RPMI8226 (cell line): ENCODE measurements at regions not wholly inside any gene's neighbourhood (a gene's known extent, or its start where the extent isn't known, plus 50 kb on each side); places are given as distances from the start of the nearest gene placed in this dataset.

Source experiments
- DNase-seq: peaks from one replicate; pipeline ENCODE4 v3.0.0-alpha.2; 2015

DNA sequence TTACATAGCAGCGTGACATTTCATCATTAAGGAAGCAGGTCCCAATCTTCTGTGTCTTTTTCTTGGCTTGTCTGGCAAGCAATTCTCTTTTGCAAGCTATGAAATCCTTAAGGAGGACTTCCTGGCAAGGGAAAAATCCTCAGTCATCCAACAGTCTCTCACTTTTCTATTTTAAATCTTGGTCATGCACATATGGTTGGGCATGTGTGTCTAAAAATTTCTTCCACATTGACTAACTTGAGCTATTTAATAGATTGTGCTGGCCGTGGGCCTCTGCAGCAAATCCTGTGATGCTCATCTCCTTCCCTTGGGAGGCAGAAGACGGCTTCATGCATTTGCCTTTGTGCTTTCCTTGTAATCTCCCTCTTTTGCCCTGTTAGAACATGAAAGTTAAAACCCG lies 634.3 kb upstream of the FANCL start:
- no peak for DNase-seq

DNA sequence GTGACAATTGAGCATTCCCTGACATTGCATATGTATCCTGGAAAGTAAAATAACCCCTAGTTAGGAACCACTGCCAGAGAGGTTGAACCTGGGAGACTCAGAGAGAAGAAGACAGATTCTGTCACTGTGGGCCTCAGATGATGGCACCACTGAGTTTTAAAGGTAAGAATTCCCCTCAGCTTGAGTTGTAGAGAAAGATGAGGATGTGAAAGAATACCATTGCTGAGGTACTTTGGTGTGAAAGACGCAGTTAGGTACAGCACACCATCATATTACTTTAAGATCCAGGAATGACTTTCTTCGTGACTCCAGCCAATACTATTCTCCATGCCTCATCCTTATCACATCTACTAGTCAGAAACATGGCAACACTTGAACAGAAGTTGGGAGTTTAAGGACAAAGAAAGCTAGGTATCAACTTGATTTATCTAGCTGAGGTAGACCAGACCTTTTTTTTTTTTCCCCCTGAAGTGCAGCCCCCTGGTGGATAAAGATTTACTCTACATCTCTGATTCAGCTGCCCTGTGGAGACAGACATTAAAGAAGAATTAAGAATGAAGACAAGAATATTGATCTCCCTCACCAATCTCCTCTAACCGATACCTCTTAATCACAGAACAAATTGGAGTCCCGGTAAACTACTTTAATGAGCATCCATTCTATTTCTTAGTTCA lies 630.5 kb upstream of the FANCL start:
- DNase-seq = no peak

DNA sequence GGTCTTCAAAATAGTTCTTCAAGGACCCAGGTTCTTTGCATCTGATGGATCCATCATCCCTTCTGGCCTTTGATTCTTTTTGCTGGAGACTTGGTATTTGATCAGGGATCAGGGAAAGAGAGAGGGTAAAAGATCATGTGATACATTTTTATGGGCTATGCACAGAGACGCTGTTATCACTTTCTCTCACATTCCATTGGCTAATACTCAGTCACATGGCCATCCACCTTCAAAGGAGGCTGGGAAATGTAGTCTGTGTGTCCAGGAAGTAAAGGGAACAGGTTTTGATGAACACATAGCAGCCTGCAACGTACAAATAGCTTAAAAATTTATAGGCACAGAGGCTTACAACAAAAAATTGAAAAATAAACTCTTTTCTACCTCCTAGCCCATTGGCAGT lies 629.6 kb upstream of the FANCL start:
- no peak for DNase-seq

DNA sequence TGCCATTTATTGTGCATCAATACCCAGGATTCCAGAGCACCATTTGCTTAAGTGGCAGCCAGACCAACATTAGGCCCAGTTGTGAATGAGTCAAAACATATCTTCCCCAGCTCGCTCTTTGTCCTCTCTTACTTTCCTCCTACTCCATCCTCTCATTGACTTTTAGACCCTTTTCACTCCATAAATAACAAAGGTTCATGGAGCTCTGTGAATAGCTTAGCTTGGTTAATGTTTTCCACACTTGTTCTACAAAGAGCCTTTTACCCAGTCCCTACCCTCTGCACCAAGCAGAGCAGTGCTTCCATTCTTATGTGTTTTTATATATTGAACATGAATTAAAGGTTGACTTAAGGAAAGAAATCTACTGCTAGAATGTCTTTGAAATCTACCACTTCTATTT lies 625.8 kb upstream of the FANCL start:
- DNase-seq = no peak

DNA sequence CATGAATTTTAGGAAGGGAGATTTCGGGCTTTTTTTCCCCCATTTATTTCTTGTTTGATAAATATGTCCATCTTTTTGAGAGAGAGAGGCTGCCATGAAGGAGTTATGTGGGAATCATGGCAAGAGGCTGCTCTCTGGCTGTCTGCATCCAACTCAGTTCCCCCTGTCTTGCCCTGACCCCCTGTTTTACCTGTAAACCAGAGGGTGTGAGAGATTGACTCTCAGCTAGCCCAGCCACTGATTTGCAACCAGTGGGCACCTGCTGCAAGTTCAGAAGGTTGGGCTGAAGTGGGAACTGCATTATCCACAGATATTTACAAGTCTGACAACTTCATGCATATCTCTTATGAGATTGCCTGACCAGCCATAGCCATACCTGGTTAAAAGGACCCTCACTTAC lies 625.4 kb upstream of the FANCL start:
- no peak for DNase-seq

DNA sequence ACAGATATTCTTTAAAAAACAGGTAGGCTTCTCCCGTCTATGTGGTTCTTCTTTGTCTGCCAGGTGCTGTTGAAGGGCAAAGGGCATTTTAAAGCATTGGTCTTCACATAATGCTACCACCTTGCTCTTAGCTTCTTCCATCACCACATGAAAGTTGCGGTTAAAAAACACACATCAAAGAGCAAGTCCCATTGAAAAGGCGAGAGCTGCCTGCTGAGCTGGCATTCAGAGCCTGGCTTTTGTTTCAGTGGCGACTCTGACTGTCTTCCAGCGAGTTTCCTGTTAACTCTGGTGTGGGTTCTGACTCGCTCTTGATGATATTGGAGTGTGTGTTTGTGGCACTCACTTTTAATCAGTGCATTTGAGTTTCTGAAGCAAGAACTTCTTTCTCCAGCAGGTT lies 624.9 kb upstream of the FANCL start:
- peak; percentile 61 for DNase-seq

DNA sequence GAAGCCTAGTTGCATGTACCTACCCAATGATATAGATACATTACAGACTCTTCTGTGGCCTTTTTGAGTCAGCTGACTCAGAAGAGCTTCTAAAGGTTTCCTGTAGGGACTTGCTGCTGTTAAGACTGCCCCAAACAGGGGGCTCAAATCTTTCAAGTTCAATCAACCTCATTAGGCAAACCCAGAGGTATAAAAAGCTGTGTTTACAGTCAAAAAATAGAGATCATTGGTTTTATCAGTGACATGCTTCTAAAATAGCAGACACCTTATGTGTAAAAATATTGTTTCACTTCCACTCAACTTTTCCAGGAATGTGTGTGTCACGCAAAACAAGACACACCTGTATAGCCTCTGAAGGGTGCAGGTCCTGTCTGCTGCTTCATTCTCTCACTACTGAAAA lies 624.3 kb upstream of the FANCL start:
- no peak for DNase-seq

DNA sequence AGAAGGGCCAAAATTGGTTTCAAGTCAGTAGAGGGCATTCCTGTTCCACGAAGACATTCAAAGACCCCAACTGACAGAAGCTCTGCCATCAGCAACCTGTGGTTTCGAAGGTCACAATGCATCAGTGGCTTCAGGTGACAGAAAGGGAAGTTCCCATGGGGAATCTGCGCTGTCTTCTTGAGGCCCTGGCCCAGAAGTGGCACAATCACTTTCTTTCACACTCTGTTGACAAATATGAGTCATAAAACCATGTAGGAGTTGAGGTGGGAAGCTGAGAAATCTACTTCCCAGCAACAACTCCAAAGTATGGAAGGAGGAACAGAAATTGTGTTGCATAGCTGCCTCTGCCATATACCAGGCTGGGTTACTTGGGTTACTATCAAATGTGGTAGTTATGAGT lies 621.1 kb upstream of the FANCL start:
- no peak for DNase-seq

DNA sequence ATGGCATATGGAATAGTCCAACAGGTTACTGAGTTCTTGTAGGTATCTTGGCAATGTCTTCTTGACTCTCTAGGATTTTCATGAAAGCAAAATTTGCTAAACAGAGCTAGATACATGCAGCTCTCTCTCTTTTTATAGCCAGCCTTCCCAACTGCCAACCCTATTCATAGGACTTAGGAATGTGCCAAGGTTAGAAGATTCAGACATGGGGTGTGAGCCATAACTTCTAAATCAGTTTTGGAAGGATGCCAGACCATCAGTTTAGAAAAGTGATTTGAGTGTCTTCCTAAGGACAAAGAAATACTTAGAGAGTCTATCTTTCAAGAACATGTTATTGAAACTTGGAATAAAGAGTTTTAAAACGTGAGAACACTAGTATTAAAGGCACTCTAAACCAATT lies 619.5 kb upstream of the FANCL start:
- no peak for DNase-seq

DNA sequence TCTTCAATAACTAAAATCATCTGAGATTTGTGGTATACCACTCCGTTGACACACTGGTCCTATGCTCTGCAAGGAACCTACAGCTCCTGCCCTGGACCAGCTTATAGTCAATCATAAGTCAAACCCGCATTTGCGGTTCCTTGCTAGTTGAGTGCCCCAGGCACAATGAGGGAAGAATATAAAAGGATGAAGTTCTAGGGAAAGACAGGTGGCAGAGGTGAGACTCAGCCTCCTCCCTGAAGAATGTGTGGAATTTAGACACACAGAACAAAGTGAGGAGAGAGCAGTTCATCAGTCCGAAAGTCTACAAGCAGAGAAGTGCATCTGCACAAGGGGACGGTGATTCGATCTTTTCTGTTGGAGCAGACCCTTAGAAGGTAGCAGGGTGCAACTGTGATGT lies 615.0 kb upstream of the FANCL start:
- DNase-seq = no peak

DNA sequence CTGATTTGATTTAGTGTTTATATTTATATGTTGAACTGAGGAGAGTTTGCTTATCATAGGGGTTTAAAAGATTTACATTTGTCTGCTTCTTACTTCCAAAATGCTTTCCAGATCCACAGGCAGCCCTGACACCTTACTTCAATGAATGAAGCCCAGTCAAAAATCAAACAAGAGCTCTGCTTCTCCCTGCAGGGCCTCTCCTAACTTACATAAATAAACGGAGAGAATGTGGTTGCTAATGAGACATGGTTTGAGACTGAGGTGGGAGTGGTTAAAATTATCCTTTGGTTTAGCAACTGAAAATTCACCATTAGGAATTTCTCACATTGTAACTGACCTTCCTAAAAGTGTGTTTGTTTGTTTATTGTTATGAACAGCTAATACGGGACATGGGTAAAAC lies 612.3 kb upstream of the FANCL start:
- no peak for DNase-seq

DNA sequence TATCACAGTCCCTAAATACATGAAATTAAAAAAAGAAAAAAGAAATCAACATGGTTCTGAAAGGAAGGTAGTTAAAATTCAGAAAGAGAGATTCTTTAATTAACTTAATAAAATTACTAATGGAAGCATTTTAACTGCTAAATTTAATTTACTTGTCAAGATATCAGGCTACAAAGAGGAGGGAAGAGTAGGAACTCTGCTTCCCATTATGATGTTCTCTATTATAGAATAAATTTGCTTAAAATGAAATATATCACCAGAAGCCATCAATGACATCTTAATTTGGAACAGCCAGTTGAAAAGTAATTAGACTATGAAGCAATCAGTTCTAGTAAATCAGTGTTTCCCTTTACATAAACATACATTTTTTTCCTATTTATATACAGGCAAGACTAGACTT lies 611.8 kb upstream of the FANCL start:
- DNase-seq = no peak

DNA sequence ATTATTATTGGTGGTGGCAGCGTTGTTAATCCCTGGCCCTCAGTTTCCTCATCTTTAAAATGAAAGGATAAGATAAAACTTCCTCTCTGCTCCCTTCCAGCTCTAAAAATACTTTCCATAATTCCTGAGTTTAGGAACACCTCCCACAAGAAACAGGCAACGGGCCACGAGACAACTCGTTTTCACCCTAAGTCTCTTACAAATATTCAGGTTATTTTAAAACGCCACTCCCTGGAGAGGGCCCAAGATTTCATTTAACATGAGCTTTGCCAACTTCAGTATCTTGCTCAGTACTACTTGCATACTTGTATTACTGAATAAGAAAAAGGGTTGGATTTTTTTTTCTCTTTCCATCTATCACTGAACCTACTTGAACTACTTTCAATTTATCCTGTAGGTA lies 611.1 kb upstream of the FANCL start:
- DNase-seq = no peak

DNA sequence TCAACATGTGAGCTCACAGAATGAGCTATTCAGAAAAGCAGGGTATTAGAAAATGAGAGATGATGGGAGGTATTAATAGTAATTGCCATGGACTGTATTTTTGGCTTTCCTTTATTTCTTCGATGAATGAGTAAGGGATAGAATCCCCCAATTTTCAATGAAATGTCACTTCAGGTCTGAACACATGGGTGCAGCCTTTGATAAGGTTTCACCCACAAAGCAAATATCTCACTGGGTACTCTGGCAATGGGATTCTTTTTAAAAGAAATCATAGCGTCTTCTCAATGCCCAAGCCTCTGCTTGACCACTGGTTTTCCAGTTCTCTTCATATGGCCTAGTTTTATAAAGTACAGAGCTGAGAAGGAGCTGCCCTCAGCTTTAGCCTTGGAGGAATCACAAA lies 610.5 kb upstream of the FANCL start:
- no peak for DNase-seq

DNA sequence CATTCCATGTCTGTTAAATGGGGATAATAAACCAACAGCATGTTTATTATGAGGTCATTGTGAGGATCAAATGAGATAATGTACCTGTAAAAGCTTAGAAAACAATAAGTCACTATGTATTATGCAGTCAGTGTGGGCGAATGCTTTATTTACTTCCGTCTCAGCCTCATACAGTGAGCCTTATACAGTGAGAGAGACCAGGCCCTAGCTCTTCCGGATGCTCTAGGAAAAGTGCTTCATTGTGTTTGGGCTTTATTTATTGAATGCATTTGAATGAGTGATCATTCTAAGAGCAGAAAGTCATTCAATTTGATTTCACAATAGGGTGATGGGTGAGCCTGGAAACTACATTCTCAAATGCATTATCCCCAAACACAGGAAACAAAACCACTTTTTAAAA lies 603.9 kb upstream of the FANCL start:
- DNase-seq = no peak

DNA sequence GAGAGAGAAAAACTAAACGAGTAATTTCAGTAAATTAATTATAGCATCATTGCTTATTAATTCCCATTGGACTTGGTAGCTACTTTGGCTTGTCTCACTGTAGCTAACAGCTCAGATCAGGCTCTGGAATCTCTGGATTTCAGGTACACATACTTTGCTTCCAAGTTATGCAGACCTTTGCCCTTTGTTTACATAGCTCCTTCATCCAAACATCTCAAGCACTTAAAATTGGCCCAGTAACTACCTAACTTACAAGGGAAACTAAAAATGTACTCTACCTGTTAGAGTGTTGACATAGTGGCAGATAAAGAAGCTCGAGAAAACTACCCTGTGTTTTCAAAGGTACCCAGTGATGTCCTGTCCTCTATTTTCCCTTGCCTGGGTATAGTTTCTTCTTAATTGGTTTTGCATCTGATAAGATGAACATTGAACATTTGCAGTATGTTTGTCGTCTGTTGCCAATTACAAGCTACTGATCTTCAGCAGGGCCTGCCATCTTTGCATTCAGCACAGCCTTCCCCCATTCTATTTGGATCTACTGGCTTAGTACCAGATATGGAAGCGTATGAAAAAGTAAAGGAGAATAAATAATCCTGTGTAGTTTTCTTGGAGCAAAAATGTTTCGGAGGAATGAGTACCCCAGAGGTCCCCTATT lies 601.5 kb upstream of the FANCL start:
- no peak for DNase-seq

DNA sequence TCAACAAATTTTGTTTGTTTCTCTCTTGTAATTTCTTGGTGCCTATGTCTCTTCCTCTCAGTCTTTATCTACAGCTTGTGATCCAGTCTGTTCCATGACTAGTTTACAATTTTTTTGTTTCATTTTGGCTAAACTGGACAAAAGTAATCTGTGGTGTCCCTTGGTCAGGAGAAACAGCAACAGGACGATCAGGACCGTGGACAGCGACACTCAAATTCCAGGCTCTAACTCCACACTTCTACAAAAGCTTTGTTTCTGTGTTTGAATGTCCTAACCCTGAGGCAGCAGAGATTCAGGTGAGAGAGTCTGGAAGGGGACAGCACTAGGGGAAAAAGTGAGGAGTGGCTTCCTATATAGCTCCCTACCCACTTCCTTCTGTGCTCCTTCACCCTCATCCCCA lies 593.3 kb upstream of the FANCL start:
- DNase-seq = peak; percentile 36

DNA sequence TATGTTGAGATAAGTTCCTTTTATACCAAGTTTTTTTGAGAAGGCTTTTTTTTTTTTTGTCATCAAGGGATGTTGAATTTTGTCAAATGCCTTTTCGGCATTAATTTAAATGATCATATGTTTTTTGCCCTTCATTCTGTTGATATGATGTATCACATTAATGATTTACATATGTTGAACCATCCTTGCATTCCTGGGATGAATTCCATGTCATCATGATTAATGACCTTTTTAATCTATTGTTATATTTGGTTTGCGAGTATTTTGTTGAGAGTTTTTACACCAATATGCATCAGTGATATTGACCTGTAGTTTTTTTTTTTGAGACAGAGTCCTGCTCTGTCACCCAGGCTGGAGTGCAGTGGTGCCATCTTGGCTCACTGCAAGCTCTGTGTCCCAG lies 585.7 kb upstream of the FANCL start:
- no peak for DNase-seq

DNA sequence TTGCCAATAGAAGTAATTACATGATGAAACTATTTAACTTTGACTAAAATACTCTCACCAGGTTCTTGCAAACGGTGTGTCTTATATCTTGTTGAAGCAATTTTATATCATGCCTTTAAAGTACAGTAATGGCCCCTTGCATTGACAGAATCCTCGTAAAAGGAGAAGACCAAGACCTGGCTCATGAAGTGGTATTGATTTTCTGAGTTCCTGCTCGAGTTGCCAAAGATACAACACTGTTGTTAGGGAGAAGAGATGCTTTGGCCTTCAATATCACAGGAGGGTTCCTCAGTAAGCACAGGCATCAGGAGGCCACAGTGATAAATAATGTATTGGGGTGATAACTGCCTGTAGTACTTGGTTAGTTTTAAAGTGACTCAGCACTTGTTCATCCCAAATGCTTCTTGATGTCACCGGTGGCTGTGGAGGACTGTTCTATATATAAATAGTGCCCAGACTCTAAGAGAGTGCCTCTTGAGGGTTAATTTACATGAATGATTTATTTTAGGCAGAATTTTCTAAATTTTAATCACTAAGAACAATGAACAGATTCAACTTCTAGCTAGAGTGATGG lies 571.7 kb upstream of the FANCL start:
- DNase-seq = no peak

DNA sequence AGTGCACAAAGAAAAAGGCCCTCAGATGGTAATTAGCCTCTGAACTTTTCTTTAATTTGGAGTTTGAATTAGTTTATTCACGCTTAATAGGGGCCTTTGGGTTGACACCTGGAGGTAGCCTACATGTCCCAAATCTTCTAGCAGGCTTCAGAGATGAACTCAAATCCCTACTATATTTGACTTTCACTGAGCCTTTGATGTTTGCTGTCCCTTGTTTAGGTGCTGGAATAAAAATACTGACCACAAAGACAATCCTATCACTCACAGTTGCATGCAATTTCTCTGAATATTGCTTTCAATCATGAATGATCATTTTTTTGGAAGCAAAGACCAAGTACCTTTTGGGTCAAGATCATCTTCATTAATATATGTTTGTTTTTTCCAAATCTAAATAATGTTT lies 564.0 kb upstream of the FANCL start:
- DNase-seq = no peak

DNA sequence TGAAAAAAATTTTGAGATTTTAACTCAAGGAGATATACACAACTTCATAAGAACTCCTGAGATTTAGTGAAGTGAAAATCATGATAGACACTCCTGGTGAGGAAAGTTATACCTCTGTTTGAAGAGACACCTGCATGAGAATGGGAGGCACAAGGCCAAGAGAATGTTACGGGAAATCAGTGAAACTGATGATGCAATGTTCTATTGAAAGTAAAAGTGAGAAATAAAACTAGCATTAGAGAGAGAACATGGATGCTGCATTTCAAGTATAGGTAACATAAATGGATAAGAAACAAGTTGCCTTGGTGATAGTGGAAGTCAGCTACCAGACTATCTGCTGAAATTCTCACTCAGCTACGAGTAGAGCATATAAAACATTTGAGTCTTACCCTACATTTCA lies 562.1 kb upstream of the FANCL start:
- no peak for DNase-seq

DNA sequence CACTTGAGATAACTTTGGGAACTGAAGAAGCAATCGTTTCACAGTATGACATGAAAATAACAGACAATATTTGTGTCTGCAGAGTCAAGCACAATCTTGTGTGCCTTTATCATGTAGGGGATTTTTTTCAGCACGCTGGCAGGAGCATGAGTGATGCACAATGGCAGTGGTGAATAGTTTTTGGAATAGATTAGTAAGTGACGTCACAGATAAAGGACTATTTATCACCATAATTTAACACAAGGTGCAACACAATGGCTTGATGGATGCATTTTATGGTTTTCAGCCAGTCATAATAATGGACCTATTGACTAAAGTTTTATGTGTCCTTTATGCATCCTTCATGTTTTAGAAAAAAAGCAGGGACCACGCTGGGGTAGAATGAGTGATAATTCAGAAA lies 559.8 kb upstream of the FANCL start:
- no peak for DNase-seq

DNA sequence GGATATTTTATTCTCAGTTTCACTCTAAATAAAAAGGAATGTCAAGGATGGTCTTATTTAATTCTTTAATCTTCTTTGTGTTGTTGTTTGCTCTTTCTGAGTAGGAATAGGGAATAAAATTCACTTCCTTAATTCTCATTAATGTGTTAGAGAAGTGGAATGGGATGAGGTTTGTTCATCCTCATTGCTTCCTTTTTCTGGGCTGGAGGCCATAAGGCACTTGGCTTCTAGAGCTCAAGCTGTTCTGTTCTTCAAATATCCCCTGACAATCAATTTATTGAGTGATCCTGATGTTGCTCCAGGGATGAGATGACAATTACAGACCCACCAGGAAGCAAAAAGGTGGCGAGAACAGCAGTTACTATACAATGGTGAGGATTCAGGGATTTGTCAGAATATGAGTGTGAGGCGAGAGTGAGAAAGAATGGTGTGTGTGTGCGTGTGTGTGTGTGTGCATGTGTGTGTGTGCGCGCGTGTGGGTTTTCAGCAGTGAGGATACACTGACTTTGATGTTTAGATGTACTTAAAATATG lies 557.6 kb upstream of the FANCL start:
- no peak for DNase-seq

DNA sequence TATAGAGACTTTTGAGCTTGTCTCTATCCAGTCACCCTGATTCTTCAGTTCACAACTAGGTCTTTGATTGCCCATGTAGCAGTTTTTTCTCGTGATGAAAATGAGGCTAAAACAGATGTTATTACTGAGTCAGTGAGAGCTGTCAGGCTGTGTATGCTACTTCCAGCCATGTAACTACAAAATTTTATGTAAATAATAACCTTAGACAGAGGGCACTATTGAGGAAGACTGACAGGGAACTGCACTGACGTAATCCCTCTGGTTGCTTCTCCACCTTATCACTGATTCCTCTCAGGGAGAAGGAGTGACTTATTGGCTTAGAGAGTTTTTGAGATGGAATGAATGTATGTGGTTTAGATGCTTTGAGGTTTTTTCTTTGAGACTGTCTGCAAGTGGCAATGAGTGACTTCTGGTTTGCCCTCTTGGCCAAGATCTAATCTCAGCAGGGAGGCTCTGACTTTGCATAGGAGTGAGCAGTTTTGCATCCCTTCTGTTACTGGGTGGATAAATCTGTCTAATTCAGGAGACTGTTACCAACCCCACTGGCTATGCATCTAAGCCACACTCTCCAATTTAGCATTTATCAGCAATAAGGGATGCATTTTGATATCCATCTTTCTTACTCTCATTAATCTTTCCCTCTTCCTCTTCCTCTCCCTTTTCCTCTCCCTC lies 555.2 kb upstream of the FANCL start:
- DNase-seq = no peak
